T47D (cell line): ENCODE measurements at regions not wholly inside any gene's neighbourhood (a gene's known extent, or its start where the extent isn't known, plus 50 kb on each side); places are given as distances from the start of the nearest gene placed in this dataset.

Experiments
- DNase-seq, 2 experiments: peaks; one replicate each; pipeline versions ENCODE4 v3.0.0 to v3.0.0-alpha.2; 2011 to 2012; ENCODE audit warnings: low read depth in 1 of 2, low spot score in 1 of 2
- JUND ChIP-seq: IDR thresholded peaks from 2 replicates; pipeline ENCODE4 v1.6.1; 2012; ENCODE audit warnings: low read depth
- in situ Hi-C: cut with HindIII; loops from 2 replicates; pipeline ENCODE4 v1.10.0; 2016; ENCODE audit warnings: low sequenced_read_pairs, low pct_unique_long_range_greater_than_20kb

GRCh38 chr21:36548866-36549265 lies 68.9 kb upstream of the CLDN14 start:
- DNase-seq: no peak
- in situ Hi-C loops: no loop called here
- TF ChIP-seq JUND: no peak

GRCh38 chr21:36549470-36549869 lies 69.5 kb upstream of the CLDN14 start:
- in situ Hi-C loops: no loop called here
- no peak for DNase-seq
- no peak for TF ChIP-seq JUND

- in situ Hi-C loops: no loop called here
- no peak for TF ChIP-seq JUND
Observed at GRCh38 chr21:36550761-36551160, 70.8 kb upstream of the CLDN14 start.

GRCh38 chr21:36551321-36551720 lies 71.4 kb upstream of the CLDN14 start:
- no peak for TF ChIP-seq JUND
- DNase-seq: no peak
- in situ Hi-C loops: no loop called here

More at GRCh38 chr21:36550761-36551160, 70.8 kb upstream of the CLDN14 start:
- DNase-seq: no peak

- DNase-seq: no peak
- in situ Hi-C loops: no loop called here
- no peak for TF ChIP-seq JUND
Observed at GRCh38 chr21:36551731-36552433, 72.0 kb upstream of the CLDN14 start.

- in situ Hi-C loops: no loop called here
- DNase-seq: no peak
- TF ChIP-seq JUND: no peak
Observed at GRCh38 chr21:36552434-36552785, 72.5 kb upstream of the CLDN14 start.

- in situ Hi-C loops: no loop called here
- TF ChIP-seq JUND: no peak
- no peak for DNase-seq
Observed at GRCh38 chr21:36553406-36553805, 73.5 kb upstream of the CLDN14 start.

- in situ Hi-C loops: no loop called here
- no peak for DNase-seq
- TF ChIP-seq JUND: no peak
Observed at GRCh38 chr21:36554411-36555157, 74.7 kb upstream of the CLDN14 start.

- in situ Hi-C loops: no loop called here
- no peak for TF ChIP-seq JUND
- DNase-seq: no peak
Observed at GRCh38 chr21:36555199-36555800, 75.4 kb upstream of the CLDN14 start.

- DNase-seq: no peak
- TF ChIP-seq JUND: no peak
- in situ Hi-C loops: no loop called here
Observed at GRCh38 chr21:36557316-36557715, 77.4 kb upstream of the CLDN14 start.

- in situ Hi-C loops: no loop called here
- DNase-seq: no peak
- no peak for TF ChIP-seq JUND
Observed at GRCh38 chr21:36560933-36561575, 81.1 kb upstream of the CLDN14 start.

- TF ChIP-seq JUND: no peak
- DNase-seq: no peak
- in situ Hi-C loops: no loop called here
Observed at GRCh38 chr21:36563341-36563926, 83.5 kb upstream of the CLDN14 start.
